ENCODE measurements at regions not wholly inside any gene's neighbourhood (a gene's known extent, or its start where the extent isn't known, plus 50 kb on each side); places are given as distances from the start of the nearest gene placed in this dataset.

- TF ChIP-seq CTCF (IDR thresholded peaks at IDR 0.05 in 8 of 11, conservative IDR thresholded peaks at IDR 0.05 in 3 of 11), result no peak
- no peak for TF ChIP-seq POLR2AphosphoS5 (IDR thresholded peaks at IDR 0.05)
- TF ChIP-seq POLR2A (IDR thresholded peaks at IDR 0.05), result no peak
- Histone ChIP-seq H3K36me3 (no peaks in the 10 kb centered on the region), H3K27ac (no peak overlapping the region), H3K4me1 (peaks cover 0 to 21% (median 8%) of the 10 kb centered on the region in 6 donors), H3K9me3 (peaks cover 0 to 6% (median 0%) of the 10 kb centered on the region in 8 donors), H3K4me3 (no peak overlapping the region), H3K27me3 (replicated peaks in 1 of 7) (no peaks in the 10 kb centered on the region)
- intact Hi-C loops (cut with DNase I; ENCODE audit: low total_unique reads), result no loop called here
- 75 to 84% (median 81%) methylated on average over 4 of the region's 4 CpGs for WGBS, 5 donors
- DNase-seq, result no peak
These were observed 56.5 kb upstream of the XYLT1 start for GRCh38 chr16:17526956-17527937.

GRCh38 chr16:17524656-17525055 is 53.9 kb upstream of the XYLT1 start:
- H3K9me3 ChIP-seq, result no peaks in the 10 kb centered on the region
- intact Hi-C loops (cut with DNase I; ENCODE audit: low total_unique reads), result no loop called here

GRCh38 chr16:17520561-17520960 is 49.8 kb upstream of the XYLT1 start:
- no peak for DNase-seq
- no peaks in the 10 kb centered on the region for H3K9me3 ChIP-seq
- no peaks in the 10 kb centered on the region for H3K36me3 ChIP-seq
- intact Hi-C loops (cut with DNase I; ENCODE audit: low total_unique reads), result no loop called here
- H3K4me3 ChIP-seq, result no peak overlapping the region
- H3K27me3 ChIP-seq (replicated peaks in 1 of 7), result peaks cover 0 to 9% (median 0%) of the 10 kb centered on the region in 7 donors
- no peaks in the 10 kb centered on the region for H3K4me1 ChIP-seq
- 72 to 78% (median 76%) methylated on average over 3 of the region's 3 CpGs for WGBS, 5 donors
- H3K27ac ChIP-seq, result no peak overlapping the region
- TF ChIP-seq POLR2AphosphoS5 (IDR thresholded peaks at IDR 0.05) (no peak), POLR2A (IDR thresholded peaks at IDR 0.05) (no peak), CTCF (IDR thresholded peaks at IDR 0.05 in 8 of 11, conservative IDR thresholded peaks at IDR 0.05 in 3 of 11) (no peak)

More at GRCh38 chr16:17524656-17525055, 53.9 kb upstream of the XYLT1 start:
- Histone ChIP-seq H3K4me1 (peaks cover 0 to 11% (median under 1%) of the 10 kb centered on the region in 6 donors), H3K4me3 (no peak overlapping the region), H3K27me3 (replicated peaks in 1 of 7) (no peaks in the 10 kb centered on the region), H3K27ac (no peak overlapping the region), H3K36me3 (no peaks in the 10 kb centered on the region)
- TF ChIP-seq POLR2AphosphoS5 (IDR thresholded peaks at IDR 0.05) (no peak), CTCF (IDR thresholded peaks at IDR 0.05 in 8 of 11, conservative IDR thresholded peaks at IDR 0.05 in 3 of 11) (no peak), POLR2A (IDR thresholded peaks at IDR 0.05) (no peak)
- WGBS, 5 donors, result 44 to 62% (median 55%) methylated on average over 7 of the region's 7 CpGs
- DNase-seq, result no peak
